Hematopoietic multipotent progenitor cell (in vitro differentiated cells): ENCODE measurements at regions not wholly inside any gene's neighbourhood (a gene's known extent, or its start where the extent isn't known, plus 50 kb on each side); places are given as distances from the start of the nearest gene placed in this dataset.
A peak's percentile ranks its signal among the peaks of the same experiment; 100 is the strongest.

Experiments
- DNase-seq, 3 donors: peaks; one replicate each; pipeline ENCODE4 v3.0.0-alpha.2; 2011 to 2015; ENCODE audit warnings: low read depth in 2 of 3, low spot score in 2 of 3

GRCh38 chr2:5914811-5915611 lies 222.8 kb downstream of the SOX11 start:
- DNase-seq: no peak

GRCh38 chr2:5915881-5916310 lies 223.7 kb downstream of the SOX11 start:
- peak in 2 of 3 donors; percentile 5 to 42 for DNase-seq

GRCh38 chr2:5921081-5921642 lies 229.0 kb downstream of the SOX11 start:
- DNase-seq: no peak

GRCh38 chr2:5923957-5924945 lies 232.1 kb downstream of the SOX11 start:
- DNase-seq: no peak

GRCh38 chr2:5925604-5926003 lies 233.4 kb downstream of the SOX11 start:
- no peak for DNase-seq

- DNase-seq: no peak
Observed at GRCh38 chr2:5926871-5927512, 234.8 kb downstream of the SOX11 start.

- no peak for DNase-seq
Observed at GRCh38 chr2:5932556-5933469, 240.6 kb downstream of the SOX11 start.

GRCh38 chr2:5933669-5934068 lies 241.5 kb downstream of the SOX11 start:
- no peak for DNase-seq

- no peak for DNase-seq
Observed at GRCh38 chr2:5937321-5937720, 245.1 kb downstream of the SOX11 start.

GRCh38 chr2:5937851-5938565 lies 245.8 kb downstream of the SOX11 start:
- peak in 2 of 3 donors; percentile 5 to 42 for DNase-seq

GRCh38 chr2:5938566-5938896 lies 246.3 kb downstream of the SOX11 start:
- DNase-seq: no peak

GRCh38 chr2:5939553-5939952 lies 247.4 kb downstream of the SOX11 start:
- DNase-seq: no peak

- DNase-seq: no peak
Observed at GRCh38 chr2:5940596-5941535, 248.7 kb downstream of the SOX11 start.

- DNase-seq: peak in 1 of 3 donors; percentile 2
Observed at GRCh38 chr2:5942204-5942603, 250.0 kb downstream of the SOX11 start.

- DNase-seq: no peak
Observed at GRCh38 chr2:5945742-5946141, 253.6 kb downstream of the SOX11 start.

- DNase-seq: no peak
Observed at GRCh38 chr2:5946225-5947115, 254.3 kb downstream of the SOX11 start.

- no peak for DNase-seq
Observed at GRCh38 chr2:5950736-5951135, 258.6 kb downstream of the SOX11 start.
